Stimulated activated CD4-positive, alpha-beta T cell treated with anti-CD3 and anti-CD28 coated beads, TNF-alpha, amount 100 ng/mL, for 1 hour (primary cell): ENCODE measurements at regions not wholly inside any gene's neighbourhood (a gene's known extent, or its start where the extent isn't known, plus 50 kb on each side); places are given as distances from the start of the nearest gene placed in this dataset.

Experiments used
- DNase-seq, 3 donors: peaks; one replicate each; pipeline ENCODE4 v3.0.0-alpha.2; 2020; ENCODE audit warnings: low read depth in 3 of 3, low spot score in 1 of 3

DNA sequence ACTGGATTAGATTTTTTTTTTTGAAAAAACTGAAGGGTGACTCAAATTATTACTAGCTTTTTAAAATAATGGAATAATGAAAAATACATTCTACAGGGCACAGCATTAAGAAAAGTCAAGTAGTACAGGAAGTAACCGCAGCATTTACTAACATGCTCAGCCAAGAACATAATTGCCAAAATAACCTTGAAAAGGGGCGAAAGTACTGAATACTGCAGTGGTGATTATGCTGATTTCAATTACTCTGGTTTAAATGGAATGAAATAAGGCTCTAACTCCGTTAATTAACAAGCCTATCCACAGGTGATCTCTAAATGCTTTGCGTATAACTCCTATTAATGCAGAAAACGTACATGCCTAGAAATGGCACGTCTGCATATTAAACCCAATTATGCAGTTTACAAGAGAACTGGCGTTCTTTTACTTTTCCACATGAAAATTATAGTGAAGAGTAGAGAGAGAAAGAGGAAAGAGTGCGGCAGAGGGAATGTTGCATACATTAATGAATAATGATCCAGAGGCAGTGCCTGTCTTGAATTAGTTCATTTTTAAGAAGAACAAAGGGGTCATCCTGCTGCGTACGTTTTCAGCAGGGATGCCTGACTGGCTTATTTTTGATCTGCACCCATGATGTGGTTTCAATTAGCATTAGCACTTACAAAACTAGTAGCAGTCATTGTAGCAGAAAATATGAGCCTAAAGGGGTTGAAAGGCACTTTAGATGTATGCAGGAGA is 612.4 kb downstream of the NYAP2 start:
- DNase-seq = no peak

GRCh38 chr2:226002438-226002837 is 602.9 kb downstream of the NYAP2 start:
- no peak for DNase-seq

DNA sequence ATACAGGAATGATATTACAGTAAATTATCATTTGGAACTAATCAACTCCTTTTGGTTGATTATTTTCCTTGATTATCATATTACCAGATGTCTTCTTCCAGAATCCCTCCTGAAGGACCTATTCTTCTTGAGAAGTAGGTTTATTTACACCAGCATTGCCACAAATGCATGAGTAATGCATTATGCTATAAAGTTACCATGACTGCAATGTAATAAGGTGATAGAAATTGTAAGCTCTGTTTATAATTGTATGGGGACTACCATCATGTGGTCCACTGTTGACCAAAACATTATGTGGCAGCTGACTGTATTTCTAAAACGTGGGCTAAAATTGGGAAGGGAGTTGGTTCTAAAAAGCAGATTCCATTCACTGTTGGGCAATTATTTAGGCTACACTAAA is 602.2 kb downstream of the NYAP2 start:
- DNase-seq = no peak

DNA sequence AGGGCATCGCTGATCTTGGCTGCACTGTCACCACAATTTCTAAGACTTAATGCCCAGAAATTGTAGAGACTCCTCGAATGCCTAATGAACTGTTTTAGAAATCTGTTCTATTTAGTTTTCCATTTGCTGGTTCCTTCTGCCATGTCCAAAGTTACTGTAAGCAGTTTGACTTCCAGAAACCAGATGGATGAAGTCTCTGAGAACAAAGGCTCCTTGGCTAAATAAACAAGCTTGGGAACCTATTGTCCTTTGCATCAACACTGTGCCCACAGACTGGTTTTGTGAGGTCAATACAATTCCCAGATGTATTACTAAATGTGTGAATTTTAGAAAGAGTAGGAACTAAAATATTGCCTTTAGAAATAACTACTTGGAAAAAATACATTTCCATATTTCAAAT is 600.2 kb downstream of the NYAP2 start:
- DNase-seq = no peak

- DNase-seq = no peak
Observed at GRCh38 chr2:225998653-225999052, 599.1 kb downstream of the NYAP2 start.

DNA sequence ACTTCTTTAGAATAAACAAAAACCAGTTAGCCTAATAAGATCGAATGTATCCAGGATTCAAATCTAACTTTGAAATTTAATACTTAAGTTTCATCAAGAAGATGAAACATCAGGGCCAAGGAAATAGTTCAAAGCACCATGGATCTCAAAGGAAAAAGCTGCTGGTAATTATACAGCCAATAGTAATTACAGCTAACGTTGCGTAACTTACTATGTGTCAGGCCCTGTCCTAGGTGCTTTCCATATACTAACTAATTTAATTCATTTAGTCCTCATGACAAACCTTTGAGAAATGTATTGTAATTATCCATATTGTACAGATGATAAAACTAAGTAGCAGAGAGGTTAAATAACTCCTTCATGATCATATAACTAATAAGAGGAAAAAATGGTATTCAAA is 598.6 kb downstream of the NYAP2 start:
- DNase-seq = no peak

DNA sequence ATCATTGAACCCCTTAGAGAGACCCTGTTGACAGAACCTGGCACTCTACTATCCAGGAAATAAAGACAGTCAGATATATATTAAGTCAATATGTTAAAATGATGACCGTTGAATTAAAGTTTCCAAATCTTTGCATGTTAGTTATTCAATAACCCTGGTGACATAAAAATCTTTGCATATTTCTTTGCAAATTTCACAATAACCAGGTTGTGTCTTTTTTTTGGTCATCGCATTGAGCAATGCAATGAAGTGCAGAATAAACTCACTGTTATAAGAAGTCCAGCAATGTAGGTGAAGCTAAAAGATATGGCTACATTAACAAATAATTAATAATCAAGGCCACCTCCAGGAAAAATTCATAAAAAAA is 596.9 kb downstream of the NYAP2 start:
- DNase-seq = no peak

DNA sequence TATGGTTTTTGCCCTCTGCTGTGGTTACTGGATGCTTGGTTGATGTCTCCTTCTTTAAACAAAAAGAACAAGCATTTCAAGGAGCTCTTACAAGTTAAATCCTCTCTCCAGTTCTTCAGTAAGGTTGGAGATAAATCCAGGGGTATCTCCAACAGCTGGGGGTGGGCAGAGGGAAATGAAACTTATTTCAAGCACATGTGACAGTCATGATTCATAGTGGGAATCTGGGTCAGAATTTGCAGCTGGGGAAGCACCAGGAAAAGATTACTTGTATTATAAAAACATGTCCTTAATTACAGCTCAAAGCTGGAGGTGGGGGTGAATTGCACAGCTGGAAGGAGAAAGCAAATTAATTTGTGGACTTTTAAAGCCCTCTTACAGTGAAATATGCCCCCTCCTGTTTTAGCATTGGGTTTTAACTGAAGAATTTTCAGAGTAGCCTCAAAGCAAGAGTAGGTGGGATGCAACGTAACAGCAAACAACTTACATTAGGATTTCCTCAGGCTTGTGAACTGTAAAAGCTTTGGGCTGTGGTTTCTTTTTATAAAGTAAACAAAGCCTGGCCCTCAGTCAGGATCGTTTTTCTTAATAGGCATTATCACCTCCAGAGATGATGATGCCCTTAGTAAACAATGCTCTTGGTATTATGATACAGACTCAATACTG is 596.4 kb downstream of the NYAP2 start:
- no peak for DNase-seq

DNA sequence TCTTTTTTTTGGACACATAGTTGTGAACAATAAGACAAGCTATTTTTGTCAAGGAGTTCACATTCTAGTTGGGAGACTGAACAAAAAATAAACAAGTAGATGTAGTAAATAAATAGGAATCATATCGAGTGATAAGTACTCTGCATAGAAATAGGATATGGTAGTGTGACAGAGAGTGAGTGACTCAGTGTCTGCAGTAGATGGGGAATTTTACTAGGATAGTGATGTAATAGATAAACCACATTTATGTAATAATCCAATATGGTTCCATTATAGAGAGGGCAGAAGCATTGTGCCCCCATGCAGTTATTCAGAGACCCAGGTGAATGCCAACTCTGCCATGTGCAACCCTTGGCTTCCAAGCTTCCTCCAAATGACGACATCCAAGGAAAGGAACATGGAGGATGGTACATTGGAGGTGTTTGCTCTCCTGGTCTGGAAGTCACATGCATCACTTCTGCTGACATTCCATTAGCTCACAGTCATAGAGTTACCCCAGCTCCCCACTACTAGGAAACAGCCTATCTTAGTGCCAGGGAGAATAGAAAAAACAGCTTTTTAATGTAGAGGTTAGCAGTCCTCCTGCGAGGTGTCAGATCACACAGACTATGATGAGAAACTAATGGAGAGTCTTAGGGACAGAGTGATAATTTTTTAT is 595.4 kb downstream of the NYAP2 start:
- no peak for DNase-seq

DNA sequence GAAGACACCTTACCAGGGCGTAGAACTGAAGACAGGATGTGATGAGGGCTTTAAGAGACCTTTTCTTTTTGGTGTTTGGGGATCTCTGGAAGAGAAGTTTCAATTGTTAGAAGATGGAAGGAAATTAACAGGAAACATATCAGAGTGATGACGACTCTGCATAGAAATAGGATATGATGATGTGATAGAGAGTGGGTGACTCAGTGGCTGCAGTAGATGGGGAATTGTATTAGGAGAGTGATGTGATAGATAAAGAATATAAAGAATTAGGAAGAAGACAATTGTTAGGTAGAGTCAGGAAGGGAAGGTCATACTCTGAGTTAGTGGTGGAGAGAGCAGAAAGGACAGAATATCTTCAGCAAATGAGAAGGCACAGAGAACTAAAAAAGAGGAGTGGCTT is 593.9 kb downstream of the NYAP2 start:
- DNase-seq = no peak

DNA sequence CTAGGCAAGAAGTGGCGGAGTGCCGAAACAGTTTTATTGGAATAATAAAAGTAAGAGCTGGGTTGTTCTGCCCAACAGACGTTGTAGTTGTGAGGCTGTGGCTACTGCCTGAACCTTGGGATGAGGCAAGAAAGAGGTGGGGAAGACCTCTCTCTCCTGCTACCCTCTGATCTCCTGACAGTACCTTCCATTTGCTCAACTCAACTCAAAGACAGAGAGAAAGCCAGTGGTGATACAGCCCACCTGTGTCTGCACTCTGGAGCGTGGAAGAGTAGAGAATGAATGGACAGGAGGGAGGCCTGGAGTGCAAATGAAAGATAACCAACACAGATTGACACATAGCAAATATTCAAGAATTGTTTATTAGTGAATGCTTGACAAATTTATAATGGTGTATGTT is 590.3 kb downstream of the NYAP2 start:
- no peak for DNase-seq

GRCh38 chr2:225980372-225980771 is 580.9 kb downstream of the NYAP2 start:
- no peak for DNase-seq

- DNase-seq = no peak
Observed at GRCh38 chr2:225971433-225971832, 571.9 kb downstream of the NYAP2 start.

- no peak for DNase-seq
Observed at GRCh38 chr2:225948903-225949302, 549.4 kb downstream of the NYAP2 start.

GRCh38 chr2:225938991-225939390 is 539.5 kb downstream of the NYAP2 start:
- DNase-seq = no peak

- no peak for DNase-seq
Observed at GRCh38 chr2:225937625-225938187, 538.2 kb downstream of the NYAP2 start.

- no peak for DNase-seq
Observed at GRCh38 chr2:225932811-225933413, 533.4 kb downstream of the NYAP2 start.

DNA sequence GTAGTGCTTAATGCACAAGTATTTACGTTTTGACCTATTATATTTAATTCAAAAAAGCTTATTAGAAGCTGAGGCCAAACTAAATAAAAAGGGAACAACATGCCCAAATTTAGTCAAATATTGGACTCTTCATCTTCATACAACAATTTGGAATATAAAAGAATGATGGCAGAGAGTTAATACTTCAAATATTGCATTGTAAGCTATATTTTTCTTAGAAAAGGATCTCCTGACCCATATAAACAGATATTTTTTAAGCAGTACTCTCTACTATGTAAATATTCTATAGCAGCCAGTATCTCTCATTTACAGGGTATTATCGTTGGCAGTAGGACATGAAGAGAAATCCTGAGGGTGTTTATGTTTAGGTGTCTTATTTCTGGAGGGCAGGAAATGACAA is 531.2 kb downstream of the NYAP2 start:
- DNase-seq = no peak

DNA sequence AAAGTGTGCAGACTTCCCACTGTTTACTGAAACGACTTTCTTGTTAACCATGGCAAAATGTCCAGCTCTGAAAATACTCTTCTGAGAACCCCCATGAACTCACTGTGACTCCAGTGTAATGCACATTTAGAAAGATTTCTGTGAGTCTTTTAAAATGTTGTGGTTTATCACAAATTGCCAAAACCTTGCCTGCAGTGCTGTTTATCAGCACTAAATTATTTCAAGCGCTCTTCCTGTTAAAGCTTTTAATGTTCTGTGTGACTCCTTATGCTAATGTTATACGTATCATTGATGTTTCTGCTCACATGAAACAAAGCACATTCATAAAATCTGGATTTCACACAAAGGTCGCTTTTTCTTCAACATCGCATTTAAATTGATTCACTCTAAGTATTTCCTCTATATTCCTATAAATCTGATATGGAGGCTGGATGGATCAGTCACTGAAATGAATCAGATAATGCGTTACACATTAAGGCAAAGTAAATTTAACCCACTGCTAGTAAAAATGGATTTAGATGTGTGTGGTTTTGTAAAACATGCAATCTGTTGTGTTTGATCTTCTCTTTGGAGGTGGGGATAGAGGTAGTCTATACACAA is 521.2 kb downstream of the NYAP2 start:
- DNase-seq = no peak

DNA sequence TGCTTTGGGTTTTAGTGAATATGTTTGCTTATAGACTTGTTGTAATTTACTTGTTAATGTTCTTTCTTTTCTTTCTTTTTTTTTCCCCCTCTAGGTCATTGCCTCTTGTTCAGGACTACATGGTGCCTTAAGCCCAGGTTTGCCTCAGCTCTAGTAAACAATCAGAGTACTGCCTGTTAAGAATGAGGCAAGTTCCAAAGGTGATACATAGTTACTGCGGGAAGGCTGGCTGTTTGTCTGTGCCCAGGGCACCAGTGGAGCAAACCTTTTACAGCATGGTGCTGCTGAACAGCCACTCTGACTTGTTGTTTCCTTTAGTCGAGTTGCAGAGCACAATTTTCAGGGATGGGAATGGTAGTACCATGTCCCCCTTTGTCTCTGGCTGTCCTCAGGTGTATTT is 517.2 kb downstream of the NYAP2 start:
- no peak for DNase-seq

- no peak for DNase-seq
Observed at GRCh38 chr2:225911019-225911418, 511.5 kb downstream of the NYAP2 start.
